Body of pancreas (tissue), 4 donors: ENCODE measurements at regions not wholly inside any gene's neighbourhood (a gene's known extent, or its start where the extent isn't known, plus 50 kb on each side); places are given as distances from the start of the nearest gene placed in this dataset.

Experiments
- CTCF ChIP-seq, 7 experiments: fragments of 450-650 bp in 4 of 7; fragments of 200-600 bp in 3 of 7; sonication (generic) in 3 of 7; IDR thresholded peaks; one replicate each; pipeline ENCODE4 v1.5.1; 2016 to 2019; ENCODE audit warnings: antibody characterized with exemption in 7 of 7
- POLR2A ChIP-seq, 3 donors: fragments of 450-650 bp; IDR thresholded peaks; one replicate each; pipeline ENCODE4 v1.6.1; 2016; ENCODE audit warnings: antibody characterized with exemption in 3 of 3, mild to moderate bottlenecking in 2 of 3

- TF ChIP-seq CTCF (IDR thresholded peaks at IDR 0.05) (no peak), POLR2A (IDR thresholded peaks at IDR 0.05) (no peak)
These were observed 228.9 kb downstream of the KBTBD8 start for GRCh38 chr3:67227030-67227429.
